Liver (tissue), 3 donors: ENCODE measurements at regions not wholly inside any gene's neighbourhood (a gene's known extent, or its start where the extent isn't known, plus 50 kb on each side); places are given as distances from the start of the nearest gene placed in this dataset.

Source experiments
- CTCF ChIP-seq: fragments of 150-350 bp; IDR thresholded peaks from 2 replicates; pipeline ENCODE4 v1.5.1; 2017; ENCODE audit warnings: improper control_type of control experiment, low read depth, low read length; ENCODE audit not compliant: missing input control
- JUND ChIP-seq, 2 donors: IDR thresholded peaks; 2 replicates each; pipeline ENCODE4 v1.6.1; 2016; ENCODE audit warnings: antibody characterized with exemption in 2 of 2
- REST ChIP-seq: IDR thresholded peaks from 2 replicates; pipeline ENCODE4 v1.6.1; 2016; ENCODE audit warnings: antibody characterized with exemption, mild to moderate bottlenecking
- SP1 ChIP-seq: IDR thresholded peaks from 2 replicates; pipeline ENCODE4 v1.6.1; 2018; ENCODE audit warnings: antibody characterized with exemption, mild to moderate bottlenecking
- donor health status: healthy.
- donor health status: healthy.

- TF ChIP-seq CTCF (no peak), JUND (IDR thresholded peaks at IDR 0.05) (no peak), SP1 (no peak), REST (no peak)
Observed at GRCh38 chr14:53360829-53361228, 207.7 kb upstream of the DDHD1 start.
